Fibroblast of mammary gland (primary cell): ENCODE measurements at regions not wholly inside any gene's neighbourhood (a gene's known extent, or its start where the extent isn't known, plus 50 kb on each side); places are given as distances from the start of the nearest gene placed in this dataset.

Experiments used
- DNase-seq: peaks from one replicate; pipeline ENCODE4 v3.0.0-alpha.2; 2010; ENCODE audit warnings: low read depth
- H3K4me3 ChIP-seq: 2 replicates; pipeline ENCODE4 v1.5.1; 2011; ENCODE audit warnings: low read depth, mild to moderate bottlenecking, low read length, moderate library complexity; ENCODE audit not compliant: control insufficient read depth
- CTCF ChIP-seq: conservative IDR thresholded peaks from 2 replicates; pipeline ENCODE4 v1.5.1; 2011; ENCODE audit warnings: low read depth, low read length, inconsistent platforms; ENCODE audit not compliant: control insufficient read depth, insufficient read depth

- TF ChIP-seq CTCF: no peak
- no peak for DNase-seq
These were observed 56.7 kb downstream of the P2RY1 start for GRCh38 chr3:152891678-152892077.

GRCh38 chr3:152892446-152892845 lies 57.5 kb downstream of the P2RY1 start:
- DNase-seq: no peak
- no peak for TF ChIP-seq CTCF
- no peak overlapping the region for H3K4me3 ChIP-seq

More at GRCh38 chr3:152891678-152892077, 56.7 kb downstream of the P2RY1 start:
- no peak overlapping the region for H3K4me3 ChIP-seq

GRCh38 chr3:152893647-152894046 lies 58.7 kb downstream of the P2RY1 start:
- no peak for TF ChIP-seq CTCF
- no peak for DNase-seq
- H3K4me3 ChIP-seq: no peak overlapping the region

GRCh38 chr3:152899306-152899705 lies 64.4 kb downstream of the P2RY1 start:
- no peak for TF ChIP-seq CTCF
- no peak for DNase-seq

GRCh38 chr3:152902141-152902669 lies 67.3 kb downstream of the P2RY1 start:
- H3K4me3 ChIP-seq: no peak overlapping the region
- DNase-seq: peak; percentile 14
- TF ChIP-seq CTCF: no peak

More at GRCh38 chr3:152899306-152899705, 64.4 kb downstream of the P2RY1 start:
- no peak overlapping the region for H3K4me3 ChIP-seq

- TF ChIP-seq CTCF: no peak
- DNase-seq: no peak
- H3K4me3 ChIP-seq: no peak overlapping the region
These were observed 70.7 kb downstream of the P2RY1 start for GRCh38 chr3:152905631-152906030.

GRCh38 chr3:152909180-152909883 lies 74.4 kb downstream of the P2RY1 start:
- peak; percentile 17 for DNase-seq
- no peak for TF ChIP-seq CTCF
- no peak overlapping the region for H3K4me3 ChIP-seq
